H1 (cell line): ENCODE measurements at regions not wholly inside any gene's neighbourhood (a gene's known extent, or its start where the extent isn't known, plus 50 kb on each side); places are given as distances from the start of the nearest gene placed in this dataset.

ENCODE experiments used
- CTCF ChIA-PET: fragments of 300-600 bp; sonication (Branson Sonifier 250); formaldehyde crosslinking; loops from one replicate; lab custom pipeline; 2021; ENCODE audit not compliant: partially characterized antibody; lab: Charles Lee
- POLR2A ChIA-PET: fragments of 300-600 bp; sonication (Branson Sonifier 250); formaldehyde crosslinking; loops from one replicate; lab custom pipeline; 2021; ENCODE audit warnings: inconsistent platforms; ENCODE audit not compliant: partially characterized antibody; lab: Charles Lee
- DNase-seq, 2 experiments: peaks; one replicate each; pipeline versions ENCODE4 v3.0.0 to v3.0.0-alpha.2; 2010 to 2022; ENCODE audit warnings: low spot score in 2 of 2, low read depth in 1 of 2, mixed read lengths in 1 of 2
- FAIRE-seq: peaks from 2 replicates; lab custom pipeline; 2011; peaks lifted over from hg19 to GRCh38; lab: Jason Lieb, UNC
- H2AFZ ChIP-seq: 2 replicates; pipeline ENCODE4 v1.8.1; 2012; ENCODE audit warnings: low read length, inconsistent platforms
- H2AK5ac ChIP-seq: 2 replicates; pipeline ENCODE4 v1.6.1; 2013; ENCODE audit warnings: low read depth, low read length
- H2BK120ac ChIP-seq: replicated peaks from 2 replicates; pipeline ENCODE3; 2013; ENCODE audit warnings: low read depth, low read length, inconsistent platforms
- H2BK12ac ChIP-seq: 2 replicates; pipeline ENCODE4 v1.6.1; 2013; ENCODE audit warnings: low read depth, low read length
- H2BK15ac ChIP-seq: 2 replicates; pipeline ENCODE4 v1.6.1; 2013; ENCODE audit warnings: low read length
- H2BK20ac ChIP-seq: 2 replicates; pipeline ENCODE4 v1.6.1; 2013; ENCODE audit warnings: low read length
- H2BK5ac ChIP-seq: 2 replicates; pipeline ENCODE4 v1.6.1; 2013; ENCODE audit warnings: low read depth, low read length
- H3K14ac ChIP-seq: 2 replicates; pipeline ENCODE4 v1.6.1; 2013; ENCODE audit warnings: inconsistent platforms; ENCODE audit not compliant: insufficient read length
- H3K18ac ChIP-seq: 2 replicates; pipeline ENCODE4 v1.6.1; 2013; ENCODE audit warnings: low read length; ENCODE audit errors: extremely low read depth
- H3K23ac ChIP-seq: 2 replicates; pipeline ENCODE4 v1.6.1; 2013; ENCODE audit warnings: inconsistent platforms; ENCODE audit not compliant: insufficient read length
- H3K23me2 ChIP-seq: 2 replicates; pipeline ENCODE4 v1.6.1; 2013; ENCODE audit warnings: low read depth, low read length
- H3K27ac ChIP-seq: 2 replicates; pipeline ENCODE4 v1.6.1; 2011; ENCODE audit warnings: low read depth, low read length, inconsistent platforms
- H3K27me3 ChIP-seq, 4 experiments: replicated peaks in 1 of 4; 1 replicate in 1 of 4; 2 replicates in 3 of 4; pipeline versions ENCODE4 v1.6.1 to v1.8.1; 2011 to 2013; ENCODE audit warnings: low read length in 3 of 4, mild to moderate bottlenecking in 3 of 4, inconsistent platforms in 2 of 4, mixed read lengths in 2 of 4, moderate library complexity in 1 of 4; ENCODE audit not compliant: control insufficient read depth in 3 of 4, insufficient read depth in 3 of 4; ENCODE audit errors: extremely low read depth in 1 of 4
- H3K36me3 ChIP-seq, 4 experiments: 2 replicates each; pipeline versions ENCODE4 v1.6.1 to v1.8.1; 2011 to 2013; ENCODE audit warnings: mild to moderate bottlenecking in 4 of 4, low read length in 3 of 4, moderate library complexity in 2 of 4, control low read depth in 1 of 4, inconsistent platforms in 1 of 4; ENCODE audit not compliant: insufficient read depth in 4 of 4, control insufficient read depth in 2 of 4
- H3K4ac ChIP-seq: replicated peaks from 2 replicates; pipeline ENCODE3; 2013; ENCODE audit warnings: low read length, low read depth, mixed read lengths, inconsistent platforms; ENCODE audit not compliant: insufficient read length
- H3K4me1 ChIP-seq, 4 experiments: replicated peaks in 1 of 4; 1 replicate in 1 of 4; 2 replicates in 3 of 4; pipeline versions ENCODE4 v1.6.1 to v1.8.1; 2011 to 2013; ENCODE audit warnings: low read length in 3 of 4, inconsistent platforms in 2 of 4, mixed read lengths in 1 of 4; ENCODE audit not compliant: insufficient read depth in 4 of 4, control insufficient read depth in 3 of 4
- H3K4me2 ChIP-seq, 2 experiments: 2 replicates each; pipeline versions ENCODE4 v1.6.1 to v1.8.1; 2011 to 2013; ENCODE audit warnings: low read depth in 2 of 2, low read length in 2 of 2, control low read depth in 1 of 2, inconsistent platforms in 1 of 2, mild to moderate bottlenecking in 1 of 2; ENCODE audit not compliant: insufficient read depth in 1 of 2
- H3K4me3 ChIP-seq, 4 experiments: fragments of 200-600, 300-600 bp in 1 of 4; sonication (generic), shearing (Covaris generic), sonication (Bioruptor Twin) in 1 of 4; 2 replicates each; pipeline versions ENCODE4 v1.5.1 to v1.8.1; 2011 to 2016; ENCODE audit warnings: low read length in 4 of 4, low read depth in 3 of 4, control low read depth in 2 of 4, inconsistent platforms in 2 of 4, mild to moderate bottlenecking in 2 of 4, mixed read lengths in 1 of 4, moderate library complexity in 1 of 4; ENCODE audit not compliant: insufficient read depth in 2 of 4; ENCODE audit errors: extremely low read depth in 1 of 4
- H3K56ac ChIP-seq: replicated peaks from 2 replicates; pipeline ENCODE3; 2013; ENCODE audit warnings: low read depth, mild to moderate bottlenecking, mixed read lengths, low read length, inconsistent platforms; ENCODE audit not compliant: insufficient read length
- H3K79me1 ChIP-seq: 2 replicates; pipeline ENCODE4 v1.6.1; 2013; ENCODE audit warnings: low read depth, low read length, control low read depth
- H3K79me2 ChIP-seq, 2 experiments: 2 replicates each; pipeline versions ENCODE4 v1.6.1 to v1.8.1; 2012 to 2013; ENCODE audit warnings: low read length in 2 of 2, mild to moderate bottlenecking in 2 of 2, inconsistent platforms in 1 of 2; ENCODE audit not compliant: insufficient read depth in 2 of 2, control insufficient read depth in 1 of 2
- H3K9ac ChIP-seq, 4 experiments: replicated peaks in 1 of 4; 1 replicate in 1 of 4; 2 replicates in 3 of 4; pipeline versions ENCODE4 v1.6.1 to v1.8.1; 2011 to 2013; ENCODE audit warnings: low read depth in 3 of 4, low read length in 3 of 4, control low read depth in 2 of 4, mild to moderate bottlenecking in 2 of 4, moderate library complexity in 2 of 4, inconsistent platforms in 1 of 4; ENCODE audit errors: extremely low read depth in 1 of 4
- H3K9me3 ChIP-seq, 2 experiments: 2 replicates each; pipeline versions ENCODE4 v1.6.1 to v1.8.1; 2012 to 2013; ENCODE audit warnings: mild to moderate bottlenecking in 2 of 2, moderate library complexity in 2 of 2, control low read depth in 1 of 2, inconsistent platforms in 1 of 2, low read depth in 1 of 2, low read length in 1 of 2, mixed read lengths in 1 of 2; ENCODE audit not compliant: insufficient read depth in 2 of 2
- H4K20me1 ChIP-seq, 2 experiments: replicated peaks in 1 of 2; 2 replicates each; pipeline versions ENCODE3 to v1.8.1; 2011 to 2013; ENCODE audit warnings: inconsistent platforms in 2 of 2, low read length in 2 of 2, mild to moderate bottlenecking in 1 of 2; ENCODE audit not compliant: insufficient read depth in 2 of 2, control insufficient read depth in 1 of 2
- H4K5ac ChIP-seq: 2 replicates; pipeline ENCODE4 v1.6.1; 2013; ENCODE audit warnings: low read length, low read depth, mixed read lengths, inconsistent platforms; ENCODE audit not compliant: insufficient read length
- H4K8ac ChIP-seq: 2 replicates; pipeline ENCODE4 v1.8.0; 2013; ENCODE audit warnings: mild to moderate bottlenecking, moderate library complexity, low read length, inconsistent platforms; ENCODE audit not compliant: insufficient read depth; ENCODE audit errors: extremely low read depth
- H4K91ac ChIP-seq: replicated peaks from 2 replicates; pipeline ENCODE3; 2013; ENCODE audit warnings: low read length, mixed read lengths, inconsistent platforms; ENCODE audit not compliant: insufficient read length
- EZH2 ChIP-seq: fragments of 200-600 bp; sonication (generic); IDR thresholded peaks from 2 replicates; pipeline ENCODE4 v1.7.1; 2012; ENCODE audit warnings: low read depth, mild to moderate bottlenecking, moderate library complexity, low read length, inconsistent platforms; ENCODE audit not compliant: severe bottlenecking
- FOSL1 ChIP-seq: IDR thresholded peaks from 2 replicates; pipeline ENCODE4 v1.6.1; 2011; ENCODE audit warnings: mild to moderate bottlenecking, low read depth, low read length, moderate library complexity; ENCODE audit not compliant: insufficient read depth
- HDAC2 ChIP-seq, 2 experiments: fragments of 300-600 bp in 1 of 2; sonication (generic) in 1 of 2; IDR thresholded peaks; 2 replicates each; pipeline ENCODE4 v1.6.1; 2011 to 2012; ENCODE audit warnings: low read depth in 2 of 2, low read length in 2 of 2, mild to moderate bottlenecking in 2 of 2, moderate library complexity in 2 of 2, borderline replicate concordance in 1 of 2, inconsistent platforms in 1 of 2
- RXRA ChIP-seq: IDR thresholded peaks from 2 replicates; pipeline ENCODE4 v1.6.1; 2011; ENCODE audit warnings: low read depth, mild to moderate bottlenecking, low read length, moderate library complexity; ENCODE audit not compliant: insufficient read depth
- SP4 ChIP-seq: IDR thresholded peaks from 2 replicates; pipeline ENCODE4 v1.6.1; 2012; ENCODE audit warnings: low read length, inconsistent platforms
- TAF7 ChIP-seq: optimal IDR thresholded peaks from 2 replicates; pipeline ENCODE3; 2011; ENCODE audit warnings: low read depth, mild to moderate bottlenecking, inconsistent platforms, low read length, moderate library complexity, borderline replicate concordance
- TBP ChIP-seq: IDR thresholded peaks from 2 replicates; pipeline ENCODE4 v1.6.1; 2011; ENCODE audit warnings: low read depth, low read length, improper control_type of control experiment
- WGBS, 2 experiments: shearing (Covaris generic) in 1 of 2; methylation state at CpG; one replicate each; pipeline versions ENCODE4 v1.1.6 to v1.1.7; 2013 to 2015; ENCODE audit warnings: low lambda C conversion rate in 2 of 2, mixed read lengths in 2 of 2, inconsistent platforms in 1 of 2, low coverage in 1 of 2, missing lambda C conversion rate in 1 of 2; ENCODE audit not compliant: insufficient replicate concordance in 2 of 2, insufficient coverage in 1 of 2, insufficient read length in 1 of 2; ENCODE audit errors: extremely low coverage in 1 of 2, missing lambda C conversion rate in 1 of 2; 5-methylcytosine and 5-hydroxymethylcytosine counted together
- TF ChIP-seq, protein P1 (sequence below): IDR thresholded peaks from 2 replicates; pipeline ENCODE4 v1.6.1; 2012; ENCODE audit warnings: low read length, inconsistent platforms

DNA sequence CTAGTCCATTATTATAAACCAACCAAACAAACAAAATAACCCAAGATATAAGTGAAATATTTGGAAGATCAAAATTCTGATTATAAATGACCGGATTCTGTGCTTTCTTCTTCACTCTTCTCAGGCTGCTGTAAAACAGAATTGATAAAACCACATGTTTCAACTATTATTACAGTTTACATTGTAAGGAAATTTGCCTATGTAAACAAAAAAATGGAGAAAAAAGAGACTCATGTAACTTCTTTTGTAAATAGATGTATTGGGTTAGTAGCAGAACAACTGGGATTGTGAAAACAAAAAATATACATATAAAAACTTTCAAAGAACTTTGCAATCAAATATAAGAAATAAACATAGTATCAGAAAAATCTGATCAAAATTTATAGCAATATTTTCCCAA, 295.2 kb upstream of the CCDC179 start:
- 87% methylated on average over 1 of the region's 1 CpG; no CpG with 5 or more reads in 1 of the 2 experiments for WGBS, 2 experiments
- Histone ChIP-seq H3K4me2 (no peak overlapping the region), H2BK15ac (no peak overlapping the region), H3K4me3 (no peak overlapping the region), H2BK20ac (no peak overlapping the region), H3K79me1 (no peaks in the 10 kb centered on the region), H3K27me3 (no peaks in the 10 kb centered on the region), H3K4ac (no peak overlapping the region), H4K20me1 (no peaks in the 10 kb centered on the region), H3K14ac (no peak overlapping the region), H3K4me1 (no peaks in the 10 kb centered on the region), H3K9ac (no peak overlapping the region), H3K36me3 (no peaks in the 10 kb centered on the region), H3K79me2 (no peaks in the 10 kb centered on the region), H3K18ac (no peak overlapping the region), H2AK5ac (no peak overlapping the region), H3K56ac (no peak overlapping the region), H2BK120ac (no peak overlapping the region), H3K23ac (no peak overlapping the region), H3K9me3 (no peaks in the 10 kb centered on the region), H3K27ac (no peak overlapping the region), H4K91ac (no peak overlapping the region), H2BK5ac (no peak overlapping the region), H2BK12ac (no peak overlapping the region), H4K8ac (no peak overlapping the region), H2AFZ (no peak overlapping the region), H4K5ac (no peak overlapping the region), H3K23me2 (peaks cover 2% of the 10 kb centered on the region; the same call in 1 of the 2 replicates)
- ChIA-PET POLR2A (no interaction called here), CTCF (no interaction called here)
- no peak for TF ChIP-seq RXRA
- no peak for TF ChIP-seq EZH2
- TF ChIP-seq SP4 = no peak
- no peak for TF ChIP-seq TBP
- no peak for TF ChIP-seq TAF7
- TF ChIP-seq FOSL1 = no peak
- no peak for TF ChIP-seq HDAC2 (IDR thresholded peaks at IDR 0.05; ENCODE audit: borderline replicate concordance in 1 of 2, low read depth in 2 of 2, low read length in 2 of 2)
- TF ChIP-seq, protein P1, sequence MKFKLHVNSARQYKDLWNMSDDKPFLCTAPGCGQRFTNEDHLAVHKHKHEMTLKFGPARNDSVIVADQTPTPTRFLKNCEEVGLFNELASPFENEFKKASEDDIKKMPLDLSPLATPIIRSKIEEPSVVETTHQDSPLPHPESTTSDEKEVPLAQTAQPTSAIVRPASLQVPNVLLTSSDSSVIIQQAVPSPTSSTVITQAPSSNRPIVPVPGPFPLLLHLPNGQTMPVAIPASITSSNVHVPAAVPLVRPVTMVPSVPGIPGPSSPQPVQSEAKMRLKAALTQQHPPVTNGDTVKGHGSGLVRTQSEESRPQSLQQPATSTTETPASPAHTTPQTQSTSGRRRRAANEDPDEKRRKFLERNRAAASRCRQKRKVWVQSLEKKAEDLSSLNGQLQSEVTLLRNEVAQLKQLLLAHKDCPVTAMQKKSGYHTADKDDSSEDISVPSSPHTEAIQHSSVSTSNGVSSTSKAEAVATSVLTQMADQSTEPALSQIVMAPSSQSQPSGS = no peak
- FAIRE-seq (no peak), DNase-seq (no peak)
